K562 (cell line): ENCODE measurements at regions not wholly inside any gene's neighbourhood (a gene's known extent, or its start where the extent isn't known, plus 50 kb on each side); places are given as distances from the start of the nearest gene placed in this dataset.

ENCODE experiments used
- ATAC-seq: fragments of 200-7000 bp; cut with Tn5 transposase; 3 replicates; pipeline ENCODE4 v1.9.1; 2020; ENCODE audit warnings: moderate library complexity
- BruUV-seq: library from RNA; stranded (reverse); fragments of 400-500 nt; replicated peaks from 2 replicates; lab custom pipeline; 2021; lab: Mats Ljungman, UMichigan
- CTCF ChIA-PET: fragments of 300-600 bp; formaldehyde crosslinking; extraction: SDS; loops from one replicate; lab custom pipeline; 2021; ENCODE audit warnings: low intra/inter-chr PET ratio; lab: Yijun Ruan, JAX
- POLR2A ChIA-PET: fragments of 300-600, 350-650 bp; sonication (Branson Sonifier 250); formaldehyde crosslinking; extraction: SDS; loops from one replicate; lab custom pipeline; 2021; ENCODE audit warnings: antibody characterized with exemption, inconsistent platforms; lab: Yijun Ruan, JAX
- DNase-seq, 4 experiments: peaks; one replicate each; pipeline versions ENCODE4 v3.0.0 to v3.0.0-alpha.2; 2011 to 2018; ENCODE audit warnings: low spot score in 3 of 4, mixed read lengths in 3 of 4; ENCODE audit errors: extremely low read depth in 1 of 4
- FAIRE-seq: peaks from 2 replicates; lab custom pipeline; 2011; peaks lifted over from hg19 to GRCh38; lab: Jason Lieb, UNC
- H2AFZ ChIP-seq: 2 replicates; pipeline ENCODE4 v1.6.0; 2011; ENCODE audit warnings: low read depth, low read length, control low read depth, inconsistent platforms
- H3K27ac ChIP-seq: fragments of 200-600 bp; 3 replicates; pipeline ENCODE4 v1.8.0; 2011; ENCODE audit warnings: low read depth, mild to moderate bottlenecking, control low read depth, inconsistent platforms, low read length, moderate library complexity, mixed read lengths; ENCODE audit errors: extremely low read depth
- H3K27me3 ChIP-seq, 2 experiments: fragments of 300-600 bp in 1 of 2; 2 replicates in 1 of 2; 3 replicates in 1 of 2; pipeline versions ENCODE4 v1.6.0 to v1.8.0; 2011; ENCODE audit warnings: inconsistent platforms in 2 of 2, low read length in 2 of 2, mild to moderate bottlenecking in 1 of 2, mixed read lengths in 1 of 2, moderate library complexity in 1 of 2; ENCODE audit not compliant: control insufficient read depth in 2 of 2, insufficient read depth in 2 of 2
- H3K36me3 ChIP-seq: fragments of 300-600 bp; 3 replicates; pipeline ENCODE4 v1.8.0; 2011; ENCODE audit warnings: mild to moderate bottlenecking, low read length, inconsistent platforms; ENCODE audit not compliant: control insufficient read depth, insufficient read depth
- H3K4me1 ChIP-seq, 2 experiments: fragments of 200-600 bp in 1 of 2; replicated peaks in 1 of 2; 2 replicates in 1 of 2; 3 replicates in 1 of 2; pipeline versions ENCODE4 v1.5.1 to v1.8.0; 2011; ENCODE audit warnings: inconsistent platforms in 2 of 2, low read length in 2 of 2, mild to moderate bottlenecking in 1 of 2, mixed read lengths in 1 of 2, moderate library complexity in 1 of 2; ENCODE audit not compliant: control insufficient read depth in 2 of 2, insufficient read depth in 2 of 2
- H3K4me2 ChIP-seq: 2 replicates; pipeline ENCODE4 v1.6.1; 2011; ENCODE audit warnings: low read length, control low read depth, inconsistent platforms, mixed read lengths; ENCODE audit not compliant: insufficient read depth
- H3K4me3 ChIP-seq: fragments of 200-600 bp; sonication (generic), shearing (Covaris generic); 2 replicates; pipeline ENCODE4 v1.5.1; 2016; ENCODE audit warnings: control low read depth, inconsistent platforms
- H3K79me2 ChIP-seq: fragments of 200-600 bp; 3 replicates; pipeline ENCODE4 v1.8.0; 2011; ENCODE audit warnings: low read length, inconsistent platforms; ENCODE audit not compliant: control insufficient read depth, insufficient read depth
- H3K9ac ChIP-seq, 2 experiments: 2 replicates each; pipeline versions ENCODE4 v1.6.0 to v1.6.1; 2011; ENCODE audit warnings: low read depth in 2 of 2, low read length in 2 of 2, control low read depth in 1 of 2, inconsistent platforms in 1 of 2, mild to moderate bottlenecking in 1 of 2, mixed read lengths in 1 of 2; ENCODE audit not compliant: insufficient read depth in 1 of 2
- H3K9me1 ChIP-seq: one replicate; pipeline ENCODE4 v1.6.0; 2011; ENCODE audit warnings: inconsistent platforms, mild to moderate bottlenecking, low read length, moderate library complexity; ENCODE audit not compliant: control insufficient read depth, insufficient read depth
- H3K9me3 ChIP-seq: replicated peaks from 2 replicates; pipeline ENCODE4 v1.5.1; 2011; ENCODE audit warnings: low read depth, low read length, inconsistent platforms; ENCODE audit not compliant: control insufficient read depth, insufficient read depth
- H4K20me1 ChIP-seq: replicated peaks from 2 replicates; pipeline ENCODE4 v1.6.1; 2011; ENCODE audit warnings: low read length, inconsistent platforms, mixed read lengths; ENCODE audit not compliant: control insufficient read depth, insufficient read depth
- HEY1 ChIP-seq: fragments of 250-450 bp; sonication (Bioruptor Pico); IDR thresholded peaks from 2 replicates; pipeline ENCODE4 v1.5.0; 2020; ENCODE audit warnings: mild to moderate bottlenecking, moderate library complexity, borderline replicate concordance
- SIN3A ChIP-seq, 2 experiments: fragments of 150-350 bp in 1 of 2; IDR thresholded peaks; 2 replicates each; pipeline ENCODE4 v1.6.1; 2011 to 2016; ENCODE audit warnings: borderline replicate concordance in 2 of 2, low read depth in 2 of 2, low read length in 2 of 2, mild to moderate bottlenecking in 2 of 2, moderate library complexity in 2 of 2; ENCODE audit not compliant: control insufficient read depth in 1 of 2
- SNAPC5 ChIP-seq: fragments of 250-450 bp; sonication (Bioruptor Pico); IDR thresholded peaks from 2 replicates; pipeline ENCODE4 v1.8.0; 2021; ENCODE audit warnings: moderate library complexity, mild to moderate bottlenecking, inconsistent platforms
- SP1 ChIP-seq: sonication (generic); formaldehyde crosslinking; IDR thresholded peaks from 2 replicates; pipeline ENCODE4 v1.8.1; 2022; ENCODE audit warnings: mild to moderate bottlenecking, missing genetic modification reagents
- THRB ChIP-seq: fragments of 450-650 bp; formaldehyde crosslinking; conservative IDR thresholded peaks from 2 replicates; pipeline ENCODE4 v1.4.0; 2022; ENCODE audit warnings: mild to moderate bottlenecking, missing genetic modification characterization
- ZMIZ1 ChIP-seq, 2 experiments: fragments of 150-350 bp in 1 of 2; IDR thresholded peaks; 2 replicates each; pipeline ENCODE4 v1.6.1; 2012 to 2016; ENCODE audit warnings: low read depth in 2 of 2, low read length in 2 of 2, mild to moderate bottlenecking in 1 of 2, moderate library complexity in 1 of 2
- ZNF239 ChIP-seq: fragments of 250-450 bp; sonication (Bioruptor Pico); IDR thresholded peaks from 2 replicates; pipeline ENCODE4 v1.4.0; 2020; ENCODE audit warnings: mild to moderate bottlenecking
- WGBS: fragments of 100-300 bp; shearing (Covaris generic); methylation state at CpG from one replicate; pipeline ENCODE4 v1.1.6; 2016; ENCODE audit warnings: low coverage, mixed read lengths; ENCODE audit not compliant: insufficient coverage; ENCODE audit errors: missing lambda C conversion rate; 5-methylcytosine and 5-hydroxymethylcytosine counted together
- in situ Hi-C: fragments of 300-500 bp; cut with MboI; formaldehyde crosslinking; loops from 4 replicates; pipeline ENCODE4 v1.15.0; 2018; ENCODE audit warnings: inconsistent platforms, mixed read lengths
- intact Hi-C: fragments of 100-400 bp; cut with micrococcal nuclease; formaldehyde crosslinking; loops from 2 replicates; pipeline ENCODE4 v1.14.2; 2022

GRCh38 chr2:123371535-123371934 is 653.6 kb upstream of the CNTNAP5 start (continued):
- TF ChIP-seq THRB (CRISPR knock-in tag): no peak
- no peak for TF ChIP-seq SNAPC5 (CRISPR knock-in tag)
- no peak for TF ChIP-seq SP1

- intact Hi-C loops: no loop called here
- POLR2A ChIA-PET: no interaction called here
- Histone ChIP-seq H4K20me1 (no peaks in the 10 kb centered on the region), H2AFZ (no peak overlapping the region), H3K4me3 (no peak overlapping the region), H3K36me3 (no peaks in the 10 kb centered on the region), H3K4me2 (no peak overlapping the region), H3K9ac (no peak overlapping the region), H3K27me3 (no peaks in the 10 kb centered on the region), H3K9me3 (no peaks in the 10 kb centered on the region), H3K27ac (no peak overlapping the region), H3K9me1 (no peaks in the 10 kb centered on the region), H3K79me2 (no peaks in the 10 kb centered on the region), H3K4me1 (no peaks in the 10 kb centered on the region)
- FAIRE-seq (no peak), ATAC-seq (no peak), DNase-seq (no peak)
- WGBS: 1% methylated on average over 8 of the region's 8 CpGs
- CTCF ChIA-PET: no interaction called here
- TF ChIP-seq ZNF239 (CRISPR knock-in tag): no peak
- no peak for TF ChIP-seq SIN3A (IDR thresholded peaks at IDR 0.05; ENCODE audit: borderline replicate concordance in 2 of 2, control insufficient read depth in 1 of 2, low read depth in 2 of 2, low read length in 2 of 2)
- no peak for TF ChIP-seq HEY1
- no peak for TF ChIP-seq ZMIZ1 (IDR thresholded peaks at IDR 0.05; ENCODE audit: low read depth in 2 of 2, low read length in 2 of 2)
- no TSS peak for BruUV-seq
- in situ Hi-C loops: no loop called here
Measured at GRCh38 chr2:123380370-123380935, 644.6 kb upstream of the CNTNAP5 start.
